Activated CD8-positive, alpha-beta memory T cell treated with anti-CD3 and anti-CD28 coated beads for 4 hours (primary cell): ENCODE measurements at regions not wholly inside any gene's neighbourhood (a gene's known extent, or its start where the extent isn't known, plus 50 kb on each side); places are given as distances from the start of the nearest gene placed in this dataset.

ENCODE experiments used
- DNase-seq, 2 donors: peaks; one replicate each; pipeline ENCODE4 v3.0.0-alpha.2; 2020; ENCODE audit warnings: low read depth in 2 of 2

DNA sequence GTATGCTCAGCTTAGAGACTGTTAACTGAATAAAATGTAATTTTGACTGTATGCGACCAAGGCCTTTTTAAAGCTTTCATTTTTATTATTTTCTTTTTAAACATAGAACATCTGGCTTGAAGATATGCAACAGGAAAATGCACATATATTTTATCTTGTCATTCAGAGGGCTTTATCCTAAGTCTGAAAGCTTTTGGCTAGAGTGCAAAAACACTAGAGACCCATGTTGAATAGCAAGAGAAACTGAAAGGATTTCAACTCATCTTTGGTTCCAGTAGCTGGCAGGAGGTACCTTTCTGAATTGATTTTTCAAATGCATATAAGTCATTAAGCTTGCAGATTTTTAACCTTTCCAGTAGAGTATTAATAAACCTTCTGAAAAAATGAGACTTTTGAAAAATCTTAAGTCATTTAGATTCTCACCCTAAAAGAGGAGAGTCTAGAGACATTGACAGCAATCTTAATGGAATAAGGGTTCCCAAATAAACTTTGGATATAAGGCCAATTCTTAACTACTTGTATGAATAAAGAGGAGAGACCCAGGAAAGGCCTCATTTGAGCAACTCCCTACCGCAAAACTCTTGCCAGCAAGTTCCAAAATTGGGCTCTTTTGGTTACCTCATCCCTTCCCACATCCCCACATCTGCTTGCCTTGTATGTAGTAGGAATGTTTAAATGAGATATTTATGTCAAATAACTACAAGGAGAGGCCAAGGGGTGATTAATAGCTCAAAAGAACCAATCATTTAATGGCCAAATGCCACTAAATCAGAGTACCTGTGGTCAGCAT is 454.4 kb downstream of the HTR7 start:
- DNase-seq = no peak

GRCh38 chr10:90407131-90407530 is 450.7 kb downstream of the HTR7 start:
- DNase-seq = no peak

DNA sequence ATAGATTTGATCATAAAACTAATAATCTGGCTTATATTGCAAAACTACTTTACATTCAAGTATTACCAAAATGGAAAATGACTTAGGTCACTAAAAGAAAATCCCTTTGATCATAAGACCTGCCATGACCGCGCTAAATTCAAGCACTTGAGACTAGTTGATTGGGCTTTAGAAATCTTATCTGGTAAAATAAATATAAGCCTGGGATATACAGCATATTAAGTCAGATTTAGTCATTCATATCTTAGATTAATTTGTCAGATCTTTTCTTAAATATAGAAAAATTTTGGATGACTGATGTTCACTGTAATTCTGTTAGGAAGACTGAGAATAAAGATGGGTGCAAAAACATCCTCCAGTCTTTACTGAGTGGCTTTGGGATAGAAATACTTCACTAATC is 450.0 kb downstream of the HTR7 start:
- no peak for DNase-seq

- no peak for DNase-seq
These were observed 445.3 kb downstream of the HTR7 start for GRCh38 chr10:90412582-90412981.

GRCh38 chr10:90413196-90413595 is 444.6 kb downstream of the HTR7 start:
- no peak for DNase-seq

DNA sequence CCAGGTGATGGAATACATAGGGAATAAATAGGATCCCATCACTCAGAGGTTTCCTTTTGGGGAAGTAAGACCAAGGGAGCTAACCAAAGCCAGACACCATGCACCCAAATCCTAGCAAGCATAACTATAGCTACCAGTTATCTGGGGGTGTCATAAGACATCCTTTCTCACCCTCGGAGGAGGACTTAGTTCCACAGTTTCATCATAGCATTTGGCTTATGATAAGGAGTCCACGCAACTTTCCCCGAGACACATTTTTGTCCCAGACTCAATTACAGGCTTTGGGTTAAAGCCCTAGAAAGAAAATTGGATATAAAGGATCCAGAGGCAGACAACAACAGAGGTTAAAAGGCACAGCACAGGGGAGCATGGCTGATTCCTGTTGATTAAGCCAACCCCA is 442.9 kb downstream of the HTR7 start:
- no peak for DNase-seq

GRCh38 chr10:90417029-90417428 is 440.8 kb downstream of the HTR7 start:
- no peak for DNase-seq

DNA sequence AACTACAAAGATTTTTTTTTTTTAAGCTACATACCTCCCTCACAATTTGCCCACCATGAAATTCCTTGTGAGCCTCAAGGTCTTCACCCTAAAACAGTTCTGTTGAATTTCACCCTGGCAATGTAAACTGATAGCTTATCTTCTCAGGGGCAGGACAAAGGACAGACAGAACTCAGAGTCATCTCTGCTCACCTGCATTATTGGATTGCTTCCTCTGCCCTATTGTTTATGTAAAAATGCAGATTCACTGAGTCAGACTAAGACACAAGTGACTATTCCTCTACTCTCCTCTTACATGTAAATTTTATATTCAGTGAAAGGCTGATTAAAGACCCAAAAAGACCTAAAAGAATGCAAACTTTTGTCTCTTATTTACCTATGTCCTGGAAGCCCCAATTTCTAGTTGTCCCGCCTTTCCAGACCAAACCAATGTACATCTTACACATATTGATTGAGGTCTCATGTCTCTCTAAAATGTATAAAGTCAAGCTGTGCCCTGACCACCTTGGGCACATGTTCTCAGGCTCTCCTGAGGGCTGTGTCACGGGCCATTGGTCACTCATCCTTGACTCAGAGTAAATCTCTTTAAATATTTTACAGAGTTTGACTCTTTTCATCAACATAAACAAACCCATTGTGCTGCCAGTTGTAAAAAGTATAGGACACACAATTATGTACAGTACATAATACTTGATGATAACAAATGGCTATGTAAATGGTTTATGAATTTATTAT is 440.2 kb downstream of the HTR7 start:
- no peak for DNase-seq

GRCh38 chr10:90418869-90419652 is 438.8 kb downstream of the HTR7 start:
- DNase-seq = no peak

GRCh38 chr10:90420637-90421318 is 437.1 kb downstream of the HTR7 start:
- DNase-seq = no peak

GRCh38 chr10:90421874-90422273 is 436.0 kb downstream of the HTR7 start:
- no peak for DNase-seq

GRCh38 chr10:90424730-90425129 is 433.1 kb downstream of the HTR7 start:
- no peak for DNase-seq

GRCh38 chr10:90430186-90430585 is 427.7 kb downstream of the HTR7 start:
- no peak for DNase-seq

- no peak for DNase-seq
These were observed 425.0 kb downstream of the HTR7 start for GRCh38 chr10:90432866-90433265.

GRCh38 chr10:90435296-90435695 is 422.5 kb downstream of the HTR7 start:
- DNase-seq = no peak

- DNase-seq = no peak
These were observed 420.4 kb downstream of the HTR7 start for GRCh38 chr10:90437452-90437851.

DNA sequence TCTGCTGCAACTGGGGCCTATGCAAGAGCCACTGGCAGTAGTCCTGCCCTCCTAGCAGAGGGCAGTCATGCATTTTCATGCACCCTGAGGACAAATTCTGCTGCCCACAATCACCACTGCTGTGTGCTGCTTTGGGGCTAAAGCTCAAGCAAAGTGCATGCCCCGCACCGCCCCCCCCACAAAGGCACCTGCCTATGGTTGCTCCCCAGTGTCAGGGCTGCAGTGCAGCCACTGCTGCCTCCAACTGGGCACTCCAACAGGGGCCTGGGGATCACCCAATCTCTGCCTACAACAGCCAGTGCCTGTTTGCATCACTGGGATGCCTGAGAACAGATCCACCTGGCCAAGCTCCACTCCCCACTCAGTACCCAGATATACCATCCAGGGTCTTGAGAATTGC is 417.0 kb downstream of the HTR7 start:
- no peak for DNase-seq

- no peak for DNase-seq
These were observed 414.5 kb downstream of the HTR7 start for GRCh38 chr10:90443342-90443741.

GRCh38 chr10:90447831-90448230 is 410.0 kb downstream of the HTR7 start:
- no peak for DNase-seq

GRCh38 chr10:90450797-90451196 is 407.0 kb downstream of the HTR7 start:
- DNase-seq = no peak

GRCh38 chr10:90451283-90451682 is 406.6 kb downstream of the HTR7 start:
- no peak for DNase-seq

- no peak for DNase-seq
These were observed 399.8 kb downstream of the HTR7 start for GRCh38 chr10:90458054-90458453.
